SJCRH30 (cell line): ENCODE measurements at regions not wholly inside any gene's neighbourhood (a gene's known extent, or its start where the extent isn't known, plus 50 kb on each side); places are given as distances from the start of the nearest gene placed in this dataset.
A peak's percentile ranks its signal among the peaks of the same experiment; 100 is the strongest.

Source experiments
- DNase-seq, 2 experiments: peaks; one replicate each; pipeline ENCODE4 v3.0.0-alpha.2; 2015 to 2020
- H3K27ac ChIP-seq: fragments of 250-450 bp; sonication (Bioruptor Pico); 2 replicates; pipeline ENCODE4 v1.5.1; 2020; ENCODE audit warnings: mild to moderate bottlenecking, moderate library complexity
- H3K27me3 ChIP-seq: fragments of 250-450 bp; sonication (Bioruptor Pico); 2 replicates; pipeline ENCODE4 v1.5.1; 2020; ENCODE audit warnings: mild to moderate bottlenecking, moderate library complexity
- H3K36me3 ChIP-seq: fragments of 250-450 bp; sonication (Bioruptor Pico); 2 replicates; pipeline ENCODE4 v1.5.1; 2020; ENCODE audit warnings: mild to moderate bottlenecking, moderate library complexity
- H3K4me1 ChIP-seq: fragments of 250-450 bp; sonication (Bioruptor Pico); 2 replicates; pipeline ENCODE4 v1.5.1; 2020; ENCODE audit warnings: mild to moderate bottlenecking, moderate library complexity
- H3K4me3 ChIP-seq: fragments of 250-450 bp; sonication (Bioruptor Pico); 2 replicates; pipeline ENCODE4 v1.5.1; 2020; ENCODE audit warnings: mild to moderate bottlenecking, moderate library complexity
- H3K9me3 ChIP-seq: fragments of 250-450 bp; sonication (Bioruptor Pico); replicated peaks from 2 replicates; pipeline ENCODE4 v1.5.1; 2020; ENCODE audit warnings: mild to moderate bottlenecking, moderate library complexity

DNA sequence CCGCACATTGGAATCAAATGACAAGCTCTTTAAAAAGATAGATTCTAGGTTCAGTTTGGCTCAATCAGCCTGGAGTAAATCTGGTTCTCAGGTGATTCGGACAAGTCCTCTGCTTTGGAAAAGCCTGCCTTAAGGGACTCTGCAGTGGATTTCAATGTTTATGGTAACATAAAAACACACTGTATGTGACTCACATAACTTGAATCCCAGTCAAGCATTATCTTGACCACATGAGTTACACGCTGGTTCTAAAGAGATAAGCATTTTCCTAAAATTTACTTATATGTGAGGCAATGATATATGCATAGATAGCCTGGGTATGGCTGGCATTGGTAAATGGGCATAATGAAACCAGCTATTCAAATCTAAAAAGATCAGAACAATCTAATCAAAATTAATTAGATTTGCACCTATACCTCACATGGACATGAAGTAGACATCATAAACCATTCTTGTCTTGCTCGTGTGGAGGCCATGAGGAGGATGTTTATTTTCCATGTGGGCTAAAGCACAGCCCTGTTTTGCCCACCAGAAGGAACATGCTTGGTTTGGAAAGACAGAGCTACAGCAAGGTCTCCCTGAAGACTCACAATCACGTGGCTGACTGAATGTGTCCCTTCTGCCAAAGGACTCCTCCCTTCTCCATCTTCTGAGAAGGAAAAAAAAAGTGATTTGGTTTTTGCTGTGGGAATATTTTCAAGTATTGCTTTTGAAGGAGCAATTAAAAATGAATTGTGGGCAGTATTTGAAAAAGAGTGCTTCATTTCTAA is 351.7 kb downstream of the DIRAS2 start:
- Histone ChIP-seq H3K9me3 (no peaks in the 10 kb centered on the region), H3K27me3 (no peaks in the 10 kb centered on the region), H3K4me1 (no peaks in the 10 kb centered on the region; the same call in 1 of the 2 replicates), H3K4me3 (no peak overlapping the region), H3K36me3 (no peaks in the 10 kb centered on the region), H3K27ac (no peak overlapping the region)
- DNase-seq = no peak

DNA sequence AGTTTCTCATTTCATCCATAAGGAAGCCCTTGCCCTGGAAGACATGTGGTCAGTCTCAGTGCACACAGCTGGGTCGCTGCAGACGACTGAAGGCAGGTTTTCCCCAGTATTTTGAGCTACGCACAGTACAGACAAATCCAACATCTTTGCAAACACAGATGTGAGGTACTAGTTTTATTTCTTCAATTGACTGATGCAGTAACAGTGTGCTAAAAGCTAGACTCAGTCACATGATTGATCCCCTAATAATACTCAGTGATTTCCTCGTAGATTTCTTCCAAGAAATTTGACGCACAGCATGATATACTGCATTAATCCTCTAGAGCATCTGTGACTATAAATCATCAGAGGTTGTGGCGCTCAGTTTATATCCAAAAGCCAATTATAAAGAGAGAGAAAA is 346.1 kb downstream of the DIRAS2 start:
- H3K27me3 ChIP-seq = no peaks in the 10 kb centered on the region
- H3K4me3 ChIP-seq = peak overlapping the region; percentile 25; the same call in 1 of the 2 replicates
- no peaks in the 10 kb centered on the region for H3K36me3 ChIP-seq
- peaks cover 9% of the 10 kb centered on the region; the same call in 1 of the 2 replicates for H3K4me1 ChIP-seq
- H3K9me3 ChIP-seq = no peaks in the 10 kb centered on the region
- peak; percentile 26 to 59 for DNase-seq
- peak overlapping the region; percentile 6; the same call in 1 of the 2 replicates for H3K27ac ChIP-seq

DNA sequence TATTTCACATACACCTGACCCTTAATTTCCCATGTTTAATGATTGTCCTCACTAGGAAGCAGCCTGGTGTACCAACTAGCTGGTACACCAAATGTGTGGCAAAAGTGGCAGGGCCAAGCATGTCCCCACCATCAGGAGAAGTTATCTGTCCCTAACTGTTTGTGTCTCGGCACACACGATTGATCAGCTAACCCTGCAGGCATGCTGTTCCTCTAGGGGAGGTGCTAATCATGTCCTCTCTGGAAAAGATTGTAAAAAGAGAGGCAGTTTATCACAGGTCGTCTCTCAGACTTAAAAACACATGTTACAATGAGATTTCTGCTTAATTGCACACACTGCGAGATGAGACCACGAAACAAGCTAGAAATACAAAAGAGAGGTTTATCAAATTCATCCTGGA is 342.7 kb downstream of the DIRAS2 start:
- H3K36me3 ChIP-seq = no peaks in the 10 kb centered on the region
- DNase-seq = no peak
- no peaks in the 10 kb centered on the region for H3K27me3 ChIP-seq
- H3K4me1 ChIP-seq = peaks cover 9% of the 10 kb centered on the region; the same call in 1 of the 2 replicates
- H3K9me3 ChIP-seq = no peaks in the 10 kb centered on the region
- H3K27ac ChIP-seq = no peak overlapping the region
- no peak overlapping the region for H3K4me3 ChIP-seq

DNA sequence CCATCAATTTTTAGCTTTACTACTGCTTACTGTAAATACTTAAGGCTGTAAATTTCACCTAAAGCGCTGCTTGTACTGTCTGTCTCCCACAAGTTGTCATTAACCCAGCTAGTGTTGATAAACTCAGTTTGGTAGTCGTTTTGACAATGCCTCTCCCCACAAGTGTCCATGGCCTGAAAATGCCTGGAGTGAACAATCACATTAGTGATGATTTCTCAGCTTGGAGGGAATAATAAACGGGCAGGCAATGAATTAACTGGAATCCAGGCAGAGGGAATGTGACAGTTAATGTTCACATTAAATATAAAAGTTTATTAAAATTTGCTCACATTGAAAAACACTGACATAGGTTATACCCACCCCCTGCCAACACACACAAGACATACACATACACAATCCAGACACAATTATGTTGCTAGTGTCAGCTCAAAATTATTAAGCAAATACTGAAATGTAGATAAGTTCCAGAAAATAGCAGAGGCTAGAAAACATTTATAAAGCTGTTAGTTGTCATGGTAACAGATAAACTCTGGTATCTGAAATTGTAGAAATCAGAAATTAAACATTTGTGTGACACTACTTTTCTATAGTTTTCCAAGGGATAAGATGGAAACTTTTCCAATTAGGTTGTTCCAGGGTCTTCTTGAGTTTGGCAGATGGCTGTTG is 341.9 kb downstream of the DIRAS2 start:
- H3K4me3 ChIP-seq = no peak overlapping the region
- no peak for DNase-seq
- no peaks in the 10 kb centered on the region for H3K9me3 ChIP-seq
- H3K27ac ChIP-seq = no peak overlapping the region
- no peaks in the 10 kb centered on the region for H3K36me3 ChIP-seq
- H3K4me1 ChIP-seq = peaks cover 9% of the 10 kb centered on the region; the same call in 1 of the 2 replicates
- no peaks in the 10 kb centered on the region for H3K27me3 ChIP-seq

DNA sequence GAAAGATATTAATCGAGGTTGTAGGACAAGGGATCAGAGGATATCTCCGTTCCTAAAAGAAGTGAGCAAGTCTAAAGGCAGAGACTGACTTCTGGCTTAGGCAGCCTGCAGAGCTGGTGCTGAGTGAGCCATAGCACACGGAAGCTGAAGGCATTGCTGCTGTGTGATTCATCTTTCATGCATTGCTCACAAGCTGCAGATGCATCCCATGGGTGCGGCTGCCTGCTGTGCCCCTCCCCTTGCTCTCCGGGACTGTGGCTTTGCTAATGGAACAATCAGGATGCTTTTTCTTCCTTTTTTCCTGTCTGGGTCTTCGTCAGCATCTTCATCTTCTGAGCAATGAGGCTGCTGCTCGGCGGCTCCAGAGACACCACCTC is 341.4 kb downstream of the DIRAS2 start:
- no peaks in the 10 kb centered on the region for H3K27me3 ChIP-seq
- no peak overlapping the region for H3K27ac ChIP-seq
- no peaks in the 10 kb centered on the region for H3K36me3 ChIP-seq
- DNase-seq = peak; percentile 77 to 81
- H3K9me3 ChIP-seq = no peaks in the 10 kb centered on the region
- H3K4me1 ChIP-seq = peaks cover 6% of the 10 kb centered on the region; the same call in 1 of the 2 replicates
- H3K4me3 ChIP-seq = no peak overlapping the region

DNA sequence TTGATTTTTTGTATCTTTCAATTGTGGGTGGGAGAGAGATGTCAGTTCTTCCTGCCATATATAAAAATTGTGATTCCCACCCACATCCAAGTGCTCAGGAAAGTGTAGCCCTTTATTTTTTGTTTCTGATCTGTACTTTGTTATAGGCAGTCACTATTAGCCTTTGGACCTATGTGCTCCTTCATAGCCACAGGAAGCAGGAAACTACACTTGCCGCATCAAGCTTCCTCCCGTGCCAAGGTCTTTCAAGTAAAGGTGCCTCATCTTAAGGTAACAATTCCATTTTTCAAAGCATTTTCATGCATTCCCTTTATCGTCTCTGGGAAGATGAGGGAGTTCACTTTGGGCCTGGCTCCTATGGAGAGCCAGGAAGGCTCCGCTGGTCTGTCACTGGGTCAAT is 339.0 kb downstream of the DIRAS2 start:
- Histone ChIP-seq H3K4me1 (peaks cover 22% of the 10 kb centered on the region), H3K27me3 (no peaks in the 10 kb centered on the region), H3K9me3 (no peaks in the 10 kb centered on the region), H3K27ac (no peak overlapping the region), H3K4me3 (no peak overlapping the region), H3K36me3 (no peaks in the 10 kb centered on the region)
- no peak for DNase-seq

DNA sequence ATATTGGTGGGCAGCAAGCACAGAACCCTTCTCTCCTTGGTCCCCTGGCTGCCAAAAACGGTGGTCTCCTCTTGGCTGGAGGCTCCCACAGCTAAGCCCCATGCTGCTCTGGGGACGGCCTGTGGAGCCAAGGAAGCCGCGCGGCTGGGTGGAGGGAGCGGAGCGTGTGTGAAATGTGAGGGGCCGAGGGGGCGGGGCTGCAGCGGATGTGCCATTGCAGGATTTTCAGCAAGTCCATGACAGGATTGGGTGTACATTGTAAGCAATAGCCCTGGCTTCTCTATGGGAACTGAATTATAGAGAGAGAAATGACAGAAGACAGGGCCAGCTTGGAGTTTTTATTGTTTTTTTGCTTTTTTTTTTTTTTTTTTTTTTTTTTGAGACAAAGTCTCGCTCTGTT is 336.5 kb downstream of the DIRAS2 start:
- Histone ChIP-seq H3K36me3 (no peaks in the 10 kb centered on the region), H3K4me3 (no peak overlapping the region), H3K4me1 (peaks cover 46% of the 10 kb centered on the region), H3K27me3 (no peaks in the 10 kb centered on the region), H3K27ac (no peak overlapping the region), H3K9me3 (no peaks in the 10 kb centered on the region)
- DNase-seq = no peak

DNA sequence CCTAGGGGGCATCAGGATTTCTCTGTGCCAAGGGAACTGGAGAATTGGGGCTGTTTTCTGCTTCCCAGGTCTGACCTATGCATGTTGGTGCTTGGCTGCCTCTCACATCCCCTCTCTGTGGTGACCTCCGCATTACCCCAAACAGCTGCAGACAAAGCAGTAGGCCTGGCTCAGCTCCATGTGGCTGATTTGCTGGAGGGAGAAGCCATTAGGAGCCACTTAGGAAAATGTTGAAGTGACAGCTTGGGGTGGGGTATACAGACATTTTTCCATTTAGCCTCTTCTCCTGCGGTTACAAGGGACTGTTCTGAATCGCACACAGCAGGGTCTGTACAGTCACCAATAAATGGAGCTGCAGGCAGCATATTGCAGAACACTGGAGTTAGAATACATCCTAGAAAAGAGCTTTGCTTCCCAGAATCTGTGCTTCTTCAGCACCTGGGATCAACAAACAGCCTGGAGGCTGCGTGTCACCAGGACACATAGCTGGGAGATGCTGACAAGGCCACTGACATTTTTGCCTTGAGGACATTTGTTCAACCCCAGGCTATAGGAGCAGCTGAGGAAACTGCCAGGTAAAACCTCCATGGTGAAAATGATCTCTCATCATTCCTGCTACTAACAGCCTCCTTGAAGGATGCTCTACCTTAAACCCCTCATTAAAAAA is 335.3 kb downstream of the DIRAS2 start:
- H3K4me1 ChIP-seq = peaks cover 46% of the 10 kb centered on the region
- peak; percentile 95 to 97 for DNase-seq
- no peaks in the 10 kb centered on the region for H3K9me3 ChIP-seq
- no peaks in the 10 kb centered on the region for H3K36me3 ChIP-seq
- H3K27ac ChIP-seq = peak overlapping the region; percentile 72
- no peaks in the 10 kb centered on the region for H3K27me3 ChIP-seq
- H3K4me3 ChIP-seq = no peak overlapping the region

DNA sequence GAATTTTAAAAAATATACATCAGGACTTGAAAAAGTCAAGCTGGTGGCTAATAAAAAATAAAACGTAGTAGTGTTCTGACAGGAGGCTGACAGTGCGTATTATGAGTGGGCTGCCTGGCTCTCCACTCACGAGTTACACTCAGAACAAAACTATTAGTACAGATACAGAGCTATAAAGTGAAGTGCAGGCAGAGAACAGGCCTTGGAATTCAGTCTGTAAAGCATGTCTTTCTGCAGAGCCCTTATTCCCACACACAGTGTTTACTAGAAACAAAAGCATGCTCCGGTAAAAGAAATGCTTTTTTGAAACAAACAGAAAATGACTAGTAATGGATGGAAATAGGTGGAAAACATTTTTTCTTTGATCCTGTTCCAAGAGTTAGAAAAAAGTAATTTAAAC is 334.7 kb downstream of the DIRAS2 start:
- H3K27ac ChIP-seq = peak overlapping the region; percentile 72
- H3K4me3 ChIP-seq = no peak overlapping the region
- no peaks in the 10 kb centered on the region for H3K27me3 ChIP-seq
- H3K4me1 ChIP-seq = peaks cover 46% of the 10 kb centered on the region
- H3K36me3 ChIP-seq = no peaks in the 10 kb centered on the region
- peak in 1 of 2 experiments; percentile 42 for DNase-seq
- no peaks in the 10 kb centered on the region for H3K9me3 ChIP-seq

DNA sequence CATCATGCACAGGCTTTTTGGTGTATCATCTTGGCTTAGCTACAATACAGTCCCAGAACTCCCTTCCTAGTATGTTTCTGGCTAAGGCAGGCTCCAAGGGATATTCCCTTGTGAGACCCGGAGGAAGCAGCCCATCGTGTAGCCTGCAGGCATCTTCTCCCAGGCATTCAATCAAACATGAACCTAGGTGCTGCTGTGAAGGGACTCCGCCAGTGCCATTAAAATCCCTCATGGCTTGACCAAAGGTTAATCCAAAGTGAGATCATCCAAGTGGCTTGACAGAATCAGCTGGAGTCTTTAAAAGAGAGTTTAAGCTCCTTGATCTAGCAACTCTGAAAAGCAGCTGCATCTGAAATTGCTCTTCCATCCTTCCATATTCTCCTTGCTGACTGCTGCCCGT is 333.9 kb downstream of the DIRAS2 start:
- DNase-seq = peak; percentile 55 to 84
- Histone ChIP-seq H3K27ac (peak overlapping the region; percentile 72; the same call in 1 of the 2 replicates), H3K4me1 (peaks cover 46% of the 10 kb centered on the region), H3K4me3 (no peak overlapping the region), H3K27me3 (no peaks in the 10 kb centered on the region), H3K9me3 (no peaks in the 10 kb centered on the region), H3K36me3 (no peaks in the 10 kb centered on the region)

DNA sequence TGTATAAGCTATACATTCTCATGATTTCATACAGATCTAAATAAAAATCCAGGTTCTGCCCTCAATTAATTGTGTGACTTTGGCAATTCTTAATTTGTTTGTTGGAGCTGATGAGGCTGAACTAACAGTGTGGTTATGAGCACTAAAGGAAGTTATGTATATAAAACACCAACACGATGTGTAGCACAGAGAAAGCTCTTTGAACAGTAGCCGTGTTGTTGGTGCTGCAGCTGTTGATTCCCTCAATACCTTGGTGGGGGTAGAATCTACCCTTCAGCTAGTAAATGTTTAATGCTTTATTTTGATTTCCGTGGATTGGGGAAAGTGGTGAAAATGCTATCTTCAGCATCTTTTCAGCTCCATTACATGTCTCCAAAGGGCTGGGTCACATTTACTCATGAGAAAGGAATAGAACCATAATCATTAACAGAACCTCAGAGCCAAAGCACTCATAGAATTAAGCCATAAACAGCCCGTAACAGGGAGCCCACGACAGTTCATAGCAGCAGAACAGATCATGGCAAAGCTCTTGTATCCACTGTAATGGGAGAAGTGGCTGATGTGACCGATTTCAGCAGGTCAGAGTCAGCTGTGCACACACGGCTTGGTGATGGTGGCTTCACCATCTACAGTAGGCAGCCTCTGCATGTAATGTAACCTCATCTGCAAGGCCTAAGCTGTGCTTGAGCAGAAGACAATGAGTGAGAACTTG is 332.7 kb downstream of the DIRAS2 start:
- DNase-seq = peak; percentile 79 to 91
- peak overlapping the region; percentile 72 for H3K27ac ChIP-seq
- H3K4me1 ChIP-seq = peaks cover 46% of the 10 kb centered on the region
- peak overlapping the region; percentile 6 for H3K4me3 ChIP-seq
- H3K9me3 ChIP-seq = no peaks in the 10 kb centered on the region
- H3K27me3 ChIP-seq = no peaks in the 10 kb centered on the region
- H3K36me3 ChIP-seq = no peaks in the 10 kb centered on the region

DNA sequence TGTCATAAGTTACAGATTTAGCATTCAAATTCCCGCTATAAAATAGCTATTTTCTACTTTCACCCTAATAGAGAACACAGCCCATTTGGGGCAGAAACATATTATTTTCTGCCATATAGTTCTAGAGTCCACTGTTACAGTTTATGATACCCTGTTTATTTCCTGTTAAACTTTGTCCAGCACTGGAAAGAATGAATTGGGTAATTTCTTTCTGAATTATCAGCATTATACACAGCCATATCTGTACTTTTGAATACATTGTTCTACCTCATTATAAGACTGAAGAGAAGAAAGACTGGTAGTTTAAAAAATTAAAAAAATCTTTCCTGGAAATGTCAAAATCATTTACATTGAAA is 332.1 kb downstream of the DIRAS2 start:
- DNase-seq = no peak

DNA sequence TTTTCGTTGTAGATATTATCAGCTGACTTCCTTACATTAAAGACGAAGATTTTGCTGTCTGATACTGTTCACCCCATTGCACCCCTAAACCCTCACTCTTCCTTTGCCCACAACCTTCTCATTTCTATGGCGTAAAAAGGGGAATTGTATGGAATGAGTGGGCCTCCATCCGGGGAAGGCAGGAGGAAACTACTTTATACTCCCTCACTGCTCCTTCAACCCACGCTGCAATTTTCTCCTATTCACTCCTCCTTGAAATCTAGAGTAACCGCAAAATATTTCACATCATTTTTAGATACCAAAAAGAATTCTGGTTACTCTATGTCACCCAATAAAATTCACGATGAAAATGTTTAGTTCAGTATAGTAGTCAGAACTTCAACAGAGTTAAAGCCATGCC is 330.8 kb downstream of the DIRAS2 start:
- H3K4me3 ChIP-seq = no peak overlapping the region
- no peaks in the 10 kb centered on the region for H3K36me3 ChIP-seq
- H3K27ac ChIP-seq = no peak overlapping the region
- no peaks in the 10 kb centered on the region for H3K9me3 ChIP-seq
- no peak for DNase-seq
- H3K4me1 ChIP-seq = peaks cover 42% of the 10 kb centered on the region
- H3K27me3 ChIP-seq = no peaks in the 10 kb centered on the region

More for the DNA sequence above, 332.1 kb downstream of the DIRAS2 start:
- peak overlapping the region; percentile 72 for H3K27ac ChIP-seq
- peaks cover 46% of the 10 kb centered on the region for H3K4me1 ChIP-seq
- H3K36me3 ChIP-seq = no peaks in the 10 kb centered on the region
- H3K27me3 ChIP-seq = no peaks in the 10 kb centered on the region
- H3K9me3 ChIP-seq = no peaks in the 10 kb centered on the region
- no peak overlapping the region for H3K4me3 ChIP-seq

DNA sequence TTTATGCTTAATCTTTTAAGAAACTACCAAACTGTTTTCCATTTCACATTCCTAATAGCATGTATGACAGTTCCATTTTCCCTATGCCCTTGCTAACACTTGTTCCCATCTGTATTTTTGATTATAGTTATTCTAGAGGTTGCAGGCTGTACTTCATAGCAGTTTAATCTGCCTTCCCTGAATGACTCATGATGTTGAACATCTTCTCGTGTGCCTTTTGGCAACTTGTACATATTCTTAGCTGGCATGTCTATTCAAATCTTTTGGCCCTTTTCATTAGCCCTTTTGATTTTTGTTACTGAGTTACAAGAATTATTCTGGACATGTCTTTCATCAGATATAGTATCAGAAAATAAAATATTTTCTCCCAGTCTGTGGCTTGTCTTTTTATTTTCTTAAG is 320.3 kb downstream of the DIRAS2 start:
- DNase-seq = no peak

More for the DNA sequence above, 320.3 kb downstream of the DIRAS2 start:
- Histone ChIP-seq H3K27ac (no peak overlapping the region), H3K27me3 (no peaks in the 10 kb centered on the region), H3K36me3 (no peaks in the 10 kb centered on the region), H3K4me1 (no peaks in the 10 kb centered on the region), H3K4me3 (no peak overlapping the region), H3K9me3 (no peaks in the 10 kb centered on the region)
